ENCODE measurements at regions not wholly inside any gene's neighbourhood (a gene's known extent, or its start where the extent isn't known, plus 50 kb on each side); places are given as distances from the start of the nearest gene placed in this dataset.

DNA sequence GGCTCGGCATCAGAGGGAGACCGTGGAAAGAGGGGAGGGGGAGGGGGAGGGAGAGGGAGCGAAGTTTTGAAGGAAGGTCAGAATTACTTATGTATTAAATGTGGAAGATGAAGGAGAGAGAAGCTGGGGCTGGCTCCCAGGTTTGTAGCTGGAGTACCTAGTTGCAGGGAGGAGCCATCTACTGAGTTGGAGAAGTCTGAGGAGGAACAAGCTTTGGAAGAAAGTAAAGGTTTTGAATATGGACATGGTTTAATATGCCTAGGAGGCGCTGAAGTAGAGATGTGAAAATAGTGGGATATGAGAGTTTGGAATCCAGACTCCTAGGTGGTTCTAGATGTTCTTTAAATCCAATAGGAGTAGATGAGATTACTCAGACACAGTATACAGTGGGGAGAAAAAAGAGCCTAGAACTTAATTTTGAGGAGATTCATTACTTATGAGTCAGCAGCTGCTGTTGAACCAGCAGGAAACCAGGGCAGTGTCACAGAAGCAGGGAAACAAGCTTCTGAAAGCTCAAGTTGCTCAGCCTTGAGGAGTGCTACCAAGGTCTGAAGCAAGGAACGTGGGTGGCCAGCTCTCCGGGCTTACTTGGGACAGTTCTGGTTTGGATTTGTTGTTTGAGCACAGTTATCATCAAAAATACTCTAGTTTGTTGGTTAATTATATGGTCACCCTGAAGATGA, 149.3 kb downstream of the UTRN start:
- Histone ChIP-seq H3K9ac (ENCODE audit: low read depth in 1 of 2, low read length in 2 of 2) (no peak overlapping the region), H3K27me3 (ENCODE audit: control insufficient read depth in 4 of 4, insufficient read depth in 4 of 4, low read length in 3 of 4) (no peaks in the 10 kb centered on the region), H3K36me3 (ENCODE audit: control insufficient read depth in 4 of 4, insufficient read depth in 3 of 4, low read depth in 1 of 4, low read length in 3 of 4) (peaks cover 2 to 27% (median 12%) of the 10 kb centered on the region in 4 donors), H3K4me1 (ENCODE audit: control insufficient read depth in 4 of 4, insufficient read depth in 4 of 4, low read length in 3 of 4) (peaks cover 3 to 14% (median 3%) of the 10 kb centered on the region in 4 donors), H3K9me3 (ENCODE audit: control insufficient read depth in 4 of 4, low read length in 3 of 4) (no peaks in the 10 kb centered on the region), H3K27ac (ENCODE audit: low read depth in 1 of 2, low read length in 2 of 2) (no peak overlapping the region), H3K4me3 (ENCODE audit: low read depth in 1 of 3, low read length in 3 of 3) (no peak overlapping the region)
- no peak for DNase-seq (ENCODE audit: low spot score)
- TF ChIP-seq FOXA1 (IDR thresholded peaks at IDR 0.05) (no peak), SP1 (IDR thresholded peaks at IDR 0.05) (no peak), TAF1 (conservative IDR thresholded peaks at IDR 0.05) (no peak), HNF4G (IDR thresholded peaks at IDR 0.05) (no peak), REST (IDR thresholded peaks at IDR 0.05) (no peak), JUND (IDR thresholded peaks at IDR 0.05) (no peak), ATF3 (IDR thresholded peaks at IDR 0.05) (no peak), CTCF (IDR thresholded peaks at IDR 0.05; ENCODE audit: low read depth, low read length, missing input control) (no peak), RAD21 (IDR thresholded peaks at IDR 0.05) (no peak), EGR1 (IDR thresholded peaks at IDR 0.05; ENCODE audit: low read depth in 2 of 2) (no peak), NR2F2 (IDR thresholded peaks at IDR 0.05) (no peak), RXRA (IDR thresholded peaks at IDR 0.05) (no peak), YY1 (IDR thresholded peaks at IDR 0.05) (no peak), HNF4A (conservative IDR thresholded peaks at IDR 0.05) (no peak), FOXA2 (IDR thresholded peaks at IDR 0.05) (no peak)
- TF ChIP-seq, protein P1, sequence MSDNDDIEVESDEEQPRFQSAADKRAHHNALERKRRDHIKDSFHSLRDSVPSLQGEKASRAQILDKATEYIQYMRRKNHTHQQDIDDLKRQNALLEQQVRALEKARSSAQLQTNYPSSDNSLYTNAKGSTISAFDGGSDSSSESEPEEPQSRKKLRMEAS (IDR thresholded peaks at IDR 0.05), result no peak
- WGBS, result 95% methylated on average over 6 of the region's 6 CpGs

DNA sequence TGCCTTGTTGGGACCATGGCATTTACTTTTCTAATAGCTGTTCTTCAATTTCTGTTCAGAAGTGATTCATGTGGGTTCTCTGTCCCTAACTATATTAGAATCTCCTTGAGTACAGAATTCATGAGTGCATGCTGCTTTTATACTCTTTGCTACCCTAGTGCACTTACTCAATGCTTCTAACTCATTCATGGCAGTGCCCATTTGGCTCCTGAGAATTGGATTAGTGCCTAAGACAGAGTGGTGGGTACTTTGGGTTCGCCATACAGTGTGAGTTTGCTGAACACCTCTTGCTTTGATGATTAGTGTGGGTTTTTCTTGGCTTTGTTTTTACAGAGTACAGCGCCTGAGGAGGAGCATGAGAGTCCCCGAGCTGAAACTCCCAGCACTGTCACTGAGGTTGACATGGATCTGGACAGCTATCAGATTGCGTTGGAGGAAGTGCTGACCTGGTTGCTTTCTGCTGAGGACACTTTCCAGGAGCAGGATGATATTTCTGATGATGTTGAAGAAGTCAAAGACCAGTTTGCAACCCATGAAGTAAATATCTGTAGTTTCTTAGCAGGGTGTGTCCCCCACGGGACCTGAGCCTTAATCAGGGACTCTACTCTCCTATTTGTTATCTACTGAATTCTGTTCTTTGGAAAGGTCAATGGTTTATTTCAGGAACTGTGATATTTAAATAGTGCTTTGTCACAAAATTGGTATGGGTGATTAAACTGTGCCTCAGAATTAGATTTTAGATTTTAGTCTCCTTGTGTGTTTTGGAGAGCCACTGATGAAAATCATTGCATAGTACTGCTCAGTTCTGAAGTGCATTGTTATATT, 150.7 kb downstream of the UTRN start:
- no peaks in the 10 kb centered on the region for H3K27me3 ChIP-seq (ENCODE audit: control insufficient read depth in 4 of 4, insufficient read depth in 4 of 4, low read length in 3 of 4)
- TF ChIP-seq, protein P2, sequence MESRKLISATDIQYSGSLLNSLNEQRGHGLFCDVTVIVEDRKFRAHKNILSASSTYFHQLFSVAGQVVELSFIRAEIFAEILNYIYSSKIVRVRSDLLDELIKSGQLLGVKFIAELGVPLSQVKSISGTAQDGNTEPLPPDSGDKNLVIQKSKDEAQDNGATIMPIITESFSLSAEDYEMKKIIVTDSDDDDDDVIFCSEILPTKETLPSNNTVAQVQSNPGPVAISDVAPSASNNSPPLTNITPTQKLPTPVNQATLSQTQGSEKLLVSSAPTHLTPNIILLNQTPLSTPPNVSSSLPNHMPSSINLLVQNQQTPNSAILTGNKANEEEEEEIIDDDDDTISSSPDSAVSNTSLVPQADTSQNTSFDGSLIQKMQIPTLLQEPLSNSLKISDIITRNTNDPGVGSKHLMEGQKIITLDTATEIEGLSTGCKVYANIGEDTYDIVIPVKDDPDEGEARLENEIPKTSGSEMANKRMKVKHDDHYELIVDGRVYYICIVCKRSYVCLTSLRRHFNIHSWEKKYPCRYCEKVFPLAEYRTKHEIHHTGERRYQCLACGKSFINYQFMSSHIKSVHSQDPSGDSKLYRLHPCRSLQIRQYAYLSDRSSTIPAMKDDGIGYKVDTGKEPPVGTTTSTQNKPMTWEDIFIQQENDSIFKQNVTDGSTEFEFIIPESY (IDR thresholded peaks at IDR 0.05), result no peak
- TF ChIP-seq REST (IDR thresholded peaks at IDR 0.05) (no peak), JUND (IDR thresholded peaks at IDR 0.05) (no peak), GABPA (IDR thresholded peaks at IDR 0.05 in 1 of 2, conservative IDR thresholded peaks at IDR 0.05 in 1 of 2) (no peak), FOXA2 (IDR thresholded peaks at IDR 0.05) (no peak), FOXA1 (IDR thresholded peaks at IDR 0.05) (no peak), EGR1 (IDR thresholded peaks at IDR 0.05; ENCODE audit: low read depth in 2 of 2) (no peak), NR2F2 (IDR thresholded peaks at IDR 0.05) (no peak)
- no peaks in the 10 kb centered on the region for H3K9me3 ChIP-seq (ENCODE audit: control insufficient read depth in 4 of 4, low read length in 3 of 4)
- peaks cover 2 to 25% (median 11%) of the 10 kb centered on the region in 4 donors for H3K36me3 ChIP-seq (ENCODE audit: control insufficient read depth in 4 of 4, insufficient read depth in 3 of 4, low read depth in 1 of 4, low read length in 3 of 4)
- H3K9ac ChIP-seq (ENCODE audit: low read depth in 1 of 2, low read length in 2 of 2), result no peak overlapping the region
- H3K4me1 ChIP-seq (ENCODE audit: control insufficient read depth in 4 of 4, insufficient read depth in 4 of 4, low read length in 3 of 4), result peaks cover 3 to 14% (median 3%) of the 10 kb centered on the region in 4 donors
- 82% methylated on average over 5 of the region's 5 CpGs for WGBS
- no peak overlapping the region for H3K27ac ChIP-seq (ENCODE audit: low read depth in 1 of 2, low read length in 2 of 2)
- DNase-seq (ENCODE audit: low spot score), result no peak
- no peak overlapping the region for H3K4me3 ChIP-seq (ENCODE audit: low read depth in 1 of 3, low read length in 3 of 3)

Data from liver (tissue), 8 donors.